NCI-H2227 (cell line): ENCODE measurements at regions not wholly inside any gene's neighbourhood (a gene's known extent, or its start where the extent isn't known, plus 50 kb on each side); places are given as distances from the start of the nearest gene placed in this dataset.
"Not testable (repeated sequence)": the region's sequence is repeated elsewhere in the genome, so short reads cannot be mapped to it uniquely, and the experiment has no call there.

Source experiments
- DNase-seq: peaks from one replicate; lab custom pipeline; 2025; ENCODE audit not compliant: unreplicated experiment; lab: John Stamatoyannopoulos, UW

GRCh38 chr6:144667532-144668503, 382.7 kb downstream of the UTRN start:
- DNase-seq = no peak

DNA sequence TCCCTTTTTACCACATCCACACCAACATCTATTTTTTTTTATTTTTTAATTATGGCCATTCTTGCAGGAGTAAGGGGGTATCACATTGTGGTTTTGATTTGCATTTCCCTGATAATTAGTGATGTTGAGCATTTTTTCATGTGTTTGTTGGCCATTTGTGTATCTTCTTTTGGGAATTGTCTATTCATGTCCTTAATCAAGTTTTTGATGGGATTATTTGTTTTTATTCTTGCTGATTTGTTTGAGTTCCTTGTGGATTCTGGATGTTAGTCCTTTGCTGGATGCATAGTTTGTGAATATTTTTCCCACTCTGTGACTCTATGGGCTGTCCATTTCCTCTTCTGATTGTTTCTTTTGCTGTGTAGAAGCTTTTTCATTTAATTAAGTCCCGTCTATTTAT, 385.1 kb downstream of the UTRN start:
- DNase-seq = not testable (repeated sequence)

DNA sequence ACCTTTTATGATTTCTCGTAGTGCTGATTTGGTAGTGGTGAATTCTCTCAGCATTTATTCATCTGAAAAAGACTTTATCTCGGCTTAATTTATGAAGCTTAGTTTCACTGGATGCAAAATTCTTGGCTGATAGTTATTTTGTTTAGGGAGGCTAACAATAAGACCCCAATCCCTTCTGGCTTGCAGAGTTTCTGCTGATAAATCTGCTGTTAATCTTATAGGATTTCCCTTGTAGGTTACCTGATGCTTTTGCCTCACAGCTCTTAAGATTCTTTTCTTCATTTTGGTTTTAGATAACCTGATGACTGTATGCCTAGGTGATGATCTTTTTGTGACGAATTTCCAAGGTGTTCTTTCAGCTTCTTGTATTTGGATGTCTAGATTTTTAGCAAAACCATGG, 388.7 kb downstream of the UTRN start:
- DNase-seq = no peak

DNA sequence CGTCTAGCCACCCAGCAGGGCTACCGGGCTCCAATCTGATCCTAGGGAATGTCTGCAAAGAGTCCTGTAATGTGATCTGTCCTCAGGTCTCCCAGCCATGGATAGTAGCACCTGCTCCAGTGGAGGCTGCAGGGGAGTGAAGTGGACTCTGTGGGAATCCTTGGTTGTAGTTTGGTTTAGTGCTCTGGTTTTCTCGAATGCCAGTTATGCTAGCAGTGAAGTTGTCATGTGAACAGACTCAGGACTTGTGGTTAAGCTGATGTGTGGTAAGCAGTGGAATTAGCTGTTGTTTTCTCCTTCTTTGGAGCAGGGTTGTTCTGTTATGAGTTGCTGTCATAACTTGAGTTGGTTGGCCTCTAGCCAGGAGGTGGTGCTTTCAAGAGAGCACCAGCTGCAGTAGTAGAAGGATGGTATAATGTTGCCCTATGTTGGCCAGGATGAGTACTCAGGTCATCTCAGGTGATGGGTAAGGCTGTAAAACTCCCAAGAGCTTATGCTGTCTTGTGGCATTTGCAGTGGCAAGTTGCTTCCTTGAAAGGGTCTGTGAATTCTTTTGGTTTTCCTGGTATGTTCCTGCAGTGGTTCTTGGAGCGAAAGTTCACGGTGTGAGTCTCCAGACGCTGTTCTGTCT, 390.2 kb downstream of the UTRN start:
- DNase-seq = no peak

DNA sequence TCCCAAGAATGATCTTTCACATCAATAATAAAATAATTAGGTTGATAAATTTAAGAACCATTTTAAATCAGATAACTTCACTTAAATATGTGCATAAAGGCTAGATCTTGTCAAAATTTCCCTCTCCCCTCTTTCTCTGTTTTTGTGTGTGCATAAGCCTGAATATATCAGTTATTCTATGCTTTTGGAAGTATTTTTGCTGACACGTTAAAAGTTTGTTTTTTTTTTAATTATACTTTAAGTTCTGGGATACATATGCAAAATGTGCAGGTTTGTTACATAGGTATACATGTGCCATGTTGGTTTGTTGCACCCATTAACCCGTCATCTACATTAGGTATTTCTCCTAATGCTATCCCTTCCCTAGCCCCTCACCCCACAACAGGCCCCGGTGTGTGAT, 391.2 kb downstream of the UTRN start:
- not testable (repeated sequence) for DNase-seq

GRCh38 chr6:144677263-144677662, 392.1 kb downstream of the UTRN start:
- not testable (repeated sequence) for DNase-seq

GRCh38 chr6:144678844-144679243, 393.7 kb downstream of the UTRN start:
- DNase-seq = no peak

- DNase-seq = no peak
Measured at GRCh38 chr6:144681334-144681733, 396.2 kb downstream of the UTRN start.

DNA sequence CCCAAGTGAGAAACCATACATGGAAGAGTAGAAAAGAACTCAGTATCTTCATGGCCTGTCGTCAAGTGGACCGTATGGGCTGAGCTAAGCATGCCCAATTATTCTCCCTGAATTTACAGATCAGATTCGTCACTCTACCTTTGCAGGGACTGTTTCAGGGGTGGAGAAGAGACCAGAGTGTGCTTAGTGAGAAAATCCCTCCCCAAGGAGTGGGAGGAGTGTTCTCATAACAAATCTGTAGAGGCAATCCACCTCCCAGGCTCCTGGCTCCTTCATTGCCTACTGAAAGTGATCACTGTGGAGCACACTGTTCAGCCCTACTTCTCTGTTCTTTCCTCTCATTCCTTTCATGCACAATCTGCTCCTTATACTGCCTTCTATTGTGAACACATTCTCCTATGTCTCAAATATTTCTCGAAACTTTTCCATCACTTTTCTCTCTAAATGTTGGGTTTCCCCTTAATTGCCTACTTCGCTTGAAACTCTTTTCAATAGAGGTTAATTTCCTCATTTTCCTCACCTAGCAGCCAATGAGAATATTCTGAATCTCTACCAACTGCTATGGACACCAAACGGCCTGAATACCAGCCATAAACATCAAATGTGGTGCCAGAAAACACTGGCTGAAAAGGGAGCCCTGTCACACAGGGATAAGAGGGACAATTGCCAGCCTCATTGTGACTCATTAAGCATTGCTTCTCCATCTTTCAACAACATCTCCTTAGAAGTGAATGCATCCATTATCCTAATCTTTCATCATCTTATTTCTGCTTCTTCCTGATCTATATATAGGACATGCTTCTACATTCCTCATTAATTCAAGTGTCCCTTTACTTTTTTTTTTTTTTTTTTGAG, 398.3 kb downstream of the UTRN start:
- no peak for DNase-seq

- DNase-seq = no peak
Measured at GRCh38 chr6:144688713-144689112, 403.6 kb downstream of the UTRN start.

- DNase-seq = no peak
Measured at GRCh38 chr6:144689503-144690040, 404.4 kb downstream of the UTRN start.

GRCh38 chr6:144690133-144690532, 405.0 kb downstream of the UTRN start:
- no peak for DNase-seq

GRCh38 chr6:144690666-144691065, 405.5 kb downstream of the UTRN start:
- no peak for DNase-seq

DNA sequence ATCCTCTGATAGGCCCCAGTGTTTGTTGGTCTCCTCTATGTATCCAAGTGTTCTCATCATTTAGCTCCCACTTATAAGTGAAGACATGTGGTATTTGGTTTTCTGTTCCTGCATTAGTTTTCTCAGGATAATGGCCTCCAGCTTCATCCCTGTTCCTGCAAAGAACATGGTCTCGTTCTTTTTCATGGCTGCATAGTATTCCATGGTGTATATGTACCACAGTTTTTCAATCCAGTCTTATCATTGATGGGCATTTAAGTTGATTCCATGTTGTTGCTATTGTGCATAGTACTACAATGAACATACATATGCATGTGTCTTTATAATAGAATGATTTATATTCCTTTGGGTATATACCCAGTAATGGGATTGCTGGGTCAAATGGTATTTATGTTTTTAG, 406.9 kb downstream of the UTRN start:
- not testable (repeated sequence) for DNase-seq

GRCh38 chr6:144695858-144696533, 410.9 kb downstream of the UTRN start:
- DNase-seq = no peak

- DNase-seq = no peak
Measured at GRCh38 chr6:144696610-144697368, 411.7 kb downstream of the UTRN start.

DNA sequence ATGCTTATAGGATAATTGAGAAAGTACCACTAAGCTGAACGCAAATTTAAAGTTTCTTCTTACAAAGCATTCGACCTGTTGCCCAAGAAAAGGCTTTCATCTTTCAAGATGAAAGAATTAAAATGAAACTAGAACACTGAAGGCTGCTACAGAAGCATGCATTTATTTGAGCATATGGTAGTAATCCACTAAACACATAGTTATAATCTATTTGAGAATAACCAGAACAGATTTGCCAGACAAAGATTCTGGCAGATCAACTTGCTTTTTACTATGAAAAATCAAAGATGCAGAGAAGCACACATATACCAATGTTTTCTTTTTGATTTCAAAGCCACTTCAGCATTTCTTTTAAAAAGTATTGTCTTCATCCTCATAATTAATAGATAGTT, 412.2 kb downstream of the UTRN start:
- no peak for DNase-seq

DNA sequence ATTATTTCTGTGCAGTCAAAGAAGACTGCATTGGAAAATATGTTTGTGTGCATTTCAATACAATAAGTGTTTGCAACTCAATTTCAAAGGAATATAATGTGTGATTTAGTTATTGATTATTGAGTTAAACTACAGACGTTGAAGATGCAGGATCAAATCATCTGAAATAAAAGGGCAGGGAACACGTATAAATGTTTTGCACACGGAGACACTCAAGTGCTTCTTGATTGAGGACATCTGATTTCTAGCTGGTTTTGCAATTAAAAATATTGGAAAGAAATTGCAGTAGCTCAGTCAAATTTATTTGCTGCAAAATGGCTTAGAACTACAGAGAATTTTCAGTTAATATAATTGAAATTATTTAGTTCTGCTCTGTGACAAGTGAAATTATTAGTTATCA, 412.7 kb downstream of the UTRN start:
- no peak for DNase-seq

DNA sequence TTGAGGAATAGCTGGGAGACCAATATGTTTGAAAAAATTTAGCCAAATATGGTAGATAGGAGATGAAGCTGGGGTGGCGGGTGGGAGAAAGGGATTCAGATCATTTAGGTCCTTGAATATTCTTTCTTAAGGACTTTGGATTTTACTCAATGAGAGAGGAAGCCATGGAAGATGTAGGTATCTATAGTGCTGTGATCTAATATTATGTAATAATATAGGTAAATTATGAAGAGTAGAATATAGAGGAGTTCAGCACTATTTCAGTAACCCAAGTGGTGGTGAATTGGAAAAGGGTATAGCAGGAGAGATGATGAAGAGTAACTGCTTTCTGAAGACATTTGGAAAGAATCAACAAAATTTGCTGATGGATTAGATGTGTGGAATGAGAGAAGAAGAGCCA, 417.6 kb downstream of the UTRN start:
- DNase-seq = no peak

GRCh38 chr6:144710207-144710606, 425.1 kb downstream of the UTRN start:
- DNase-seq = no peak
